ENCODE measurements at regions not wholly inside any gene's neighbourhood (a gene's known extent, or its start where the extent isn't known, plus 50 kb on each side); places are given as distances from the start of the nearest gene placed in this dataset.

DNA sequence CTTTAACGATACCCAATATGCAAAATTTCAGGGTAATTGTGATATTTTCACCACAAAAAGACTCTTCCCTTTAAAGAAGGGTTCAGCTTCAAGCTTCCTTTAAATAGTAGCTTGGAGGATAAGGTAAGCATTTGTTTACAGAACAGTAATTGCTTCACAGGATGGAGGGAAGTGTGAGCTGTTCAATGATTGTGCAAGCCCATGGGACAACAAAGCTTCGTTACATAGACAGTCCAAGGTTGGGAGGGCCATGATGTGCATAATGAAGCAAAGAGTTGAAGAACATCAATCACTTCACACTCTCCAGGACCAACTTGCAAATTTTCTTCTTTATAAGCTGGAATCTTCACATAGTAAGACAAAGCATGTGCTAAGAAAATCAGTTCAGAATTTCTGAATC is 145.0 kb upstream of the ASIC2 start:
- TF ChIP-seq, protein P1, sequence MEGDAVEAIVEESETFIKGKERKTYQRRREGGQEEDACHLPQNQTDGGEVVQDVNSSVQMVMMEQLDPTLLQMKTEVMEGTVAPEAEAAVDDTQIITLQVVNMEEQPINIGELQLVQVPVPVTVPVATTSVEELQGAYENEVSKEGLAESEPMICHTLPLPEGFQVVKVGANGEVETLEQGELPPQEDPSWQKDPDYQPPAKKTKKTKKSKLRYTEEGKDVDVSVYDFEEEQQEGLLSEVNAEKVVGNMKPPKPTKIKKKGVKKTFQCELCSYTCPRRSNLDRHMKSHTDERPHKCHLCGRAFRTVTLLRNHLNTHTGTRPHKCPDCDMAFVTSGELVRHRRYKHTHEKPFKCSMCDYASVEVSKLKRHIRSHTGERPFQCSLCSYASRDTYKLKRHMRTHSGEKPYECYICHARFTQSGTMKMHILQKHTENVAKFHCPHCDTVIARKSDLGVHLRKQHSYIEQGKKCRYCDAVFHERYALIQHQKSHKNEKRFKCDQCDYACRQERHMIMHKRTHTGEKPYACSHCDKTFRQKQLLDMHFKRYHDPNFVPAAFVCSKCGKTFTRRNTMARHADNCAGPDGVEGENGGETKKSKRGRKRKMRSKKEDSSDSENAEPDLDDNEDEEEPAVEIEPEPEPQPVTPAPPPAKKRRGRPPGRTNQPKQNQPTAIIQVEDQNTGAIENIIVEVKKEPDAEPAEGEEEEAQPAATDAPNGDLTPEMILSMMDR (conservative IDR thresholded peaks at IDR 0.05), result no peak
- TF ChIP-seq ZFX (IDR thresholded peaks at IDR 0.05), result no peak
